ENCODE measurements at regions not wholly inside any gene's neighbourhood (a gene's known extent, or its start where the extent isn't known, plus 50 kb on each side); places are given as distances from the start of the nearest gene placed in this dataset.

GRCh38 chr1:76764638-76765454, 102.4 kb upstream of the ST6GALNAC5 start:
- peak; percentile 67 for DNase-seq (ENCODE audit: low spot score)

- no peak for DNase-seq (ENCODE audit: low spot score)
Observed at GRCh38 chr1:76766381-76766780, 100.9 kb upstream of the ST6GALNAC5 start.

DNA sequence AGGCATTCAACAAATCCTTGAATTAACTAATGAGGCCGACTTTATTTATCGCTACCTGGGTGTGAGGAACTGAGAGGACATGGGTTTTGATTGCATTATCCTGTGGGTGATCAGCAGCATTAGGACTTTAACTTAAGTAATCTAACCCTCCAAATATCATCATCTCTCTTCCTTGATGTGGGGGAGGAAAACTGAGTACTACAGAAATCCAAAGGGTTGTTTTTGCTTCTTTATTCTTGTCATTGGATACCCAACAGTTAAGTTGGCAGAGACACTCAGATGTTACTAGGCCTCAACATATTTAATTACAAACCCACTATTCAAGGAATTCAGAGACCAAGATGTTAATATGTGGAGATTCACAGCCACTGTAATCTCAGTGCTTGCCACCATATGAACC, 97.4 kb upstream of the ST6GALNAC5 start:
- no peak for DNase-seq (ENCODE audit: low spot score)

GRCh38 chr1:76770979-76771378, 96.3 kb upstream of the ST6GALNAC5 start:
- DNase-seq (ENCODE audit: low spot score) = no peak

- DNase-seq (ENCODE audit: low spot score) = no peak
Observed at GRCh38 chr1:76781447-76781846, 85.8 kb upstream of the ST6GALNAC5 start.

DNA sequence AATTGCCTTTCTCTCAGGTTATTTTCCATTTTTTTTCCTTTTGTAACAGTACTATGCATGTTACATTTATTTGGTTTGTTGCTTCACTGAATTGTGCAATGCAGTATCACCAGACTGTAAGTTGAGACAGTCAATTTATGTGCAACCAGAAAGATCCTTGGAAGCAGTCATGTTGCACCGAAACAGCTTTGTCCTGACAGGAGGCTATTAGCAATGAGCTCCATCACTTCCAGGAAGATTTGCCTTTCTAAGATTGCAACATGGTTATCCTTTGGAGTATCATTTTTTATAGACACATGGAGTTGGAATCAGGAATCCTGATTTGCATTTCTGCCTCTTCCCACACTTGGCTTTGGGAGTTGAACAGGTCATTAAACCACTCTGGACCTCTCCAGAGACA, 84.5 kb upstream of the ST6GALNAC5 start:
- no peak for DNase-seq (ENCODE audit: low spot score)

DNA sequence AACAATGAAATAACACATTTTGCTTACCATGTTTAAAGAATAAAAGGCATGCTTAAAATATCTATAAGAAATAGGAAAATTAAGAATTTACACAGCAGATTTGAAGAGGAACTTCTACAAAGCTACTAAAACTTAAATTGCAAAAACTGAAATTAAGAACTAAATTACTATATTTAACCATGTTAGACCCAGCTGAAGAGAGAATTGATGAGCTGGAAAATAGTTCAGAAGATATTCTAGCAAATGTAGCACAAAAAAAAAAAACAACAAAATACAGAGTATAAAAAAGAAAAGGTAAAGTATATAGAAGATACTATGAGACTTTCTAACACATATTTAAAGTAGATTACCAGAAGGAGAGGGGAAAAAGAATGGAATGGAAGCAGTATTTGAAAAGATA, 82.8 kb upstream of the ST6GALNAC5 start:
- no peak for DNase-seq (ENCODE audit: low spot score)

- DNase-seq (ENCODE audit: low spot score) = no peak
Observed at GRCh38 chr1:76786222-76786621, 81.1 kb upstream of the ST6GALNAC5 start.

DNA sequence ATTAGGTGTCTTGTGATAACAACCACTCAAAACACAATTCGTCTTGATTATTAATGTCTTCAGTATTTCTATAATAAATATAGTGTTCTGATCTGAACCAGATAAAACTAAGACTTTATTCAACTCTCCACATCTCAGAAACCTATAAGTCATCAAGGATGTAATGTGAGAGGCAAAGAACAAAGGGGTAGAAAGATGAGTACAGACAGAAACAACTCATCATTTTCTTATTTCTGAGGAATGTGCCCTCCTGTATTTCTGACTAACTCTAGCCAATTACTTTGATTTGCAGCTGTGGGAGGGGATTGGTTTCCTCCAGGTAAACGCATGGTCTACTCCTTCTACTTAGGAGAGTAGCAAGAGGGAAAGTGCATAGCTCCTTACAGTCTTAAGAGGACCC, 73.7 kb upstream of the ST6GALNAC5 start:
- DNase-seq (ENCODE audit: low spot score) = no peak

GRCh38 chr1:76799700-76800099, 67.6 kb upstream of the ST6GALNAC5 start:
- DNase-seq (ENCODE audit: low spot score) = no peak

DNA sequence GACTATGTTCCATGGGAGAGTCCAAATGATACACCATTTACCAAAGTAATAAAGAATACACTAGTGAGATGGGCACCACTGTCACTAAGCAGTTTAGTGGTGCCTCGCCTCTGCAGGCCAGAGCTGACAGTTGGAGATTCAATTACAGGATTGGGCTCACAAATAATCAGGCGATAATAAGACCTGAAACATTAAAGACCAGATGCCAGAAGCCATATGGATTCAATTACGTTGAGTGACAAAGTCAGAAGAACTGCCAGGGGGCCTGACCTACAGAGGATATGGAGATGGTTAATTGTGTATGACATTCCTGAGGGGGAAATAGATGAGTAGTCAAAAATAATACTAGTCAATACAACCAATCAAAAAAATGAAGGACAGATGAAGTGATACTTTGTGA, 65.2 kb upstream of the ST6GALNAC5 start:
- DNase-seq (ENCODE audit: low spot score) = no peak

DNA sequence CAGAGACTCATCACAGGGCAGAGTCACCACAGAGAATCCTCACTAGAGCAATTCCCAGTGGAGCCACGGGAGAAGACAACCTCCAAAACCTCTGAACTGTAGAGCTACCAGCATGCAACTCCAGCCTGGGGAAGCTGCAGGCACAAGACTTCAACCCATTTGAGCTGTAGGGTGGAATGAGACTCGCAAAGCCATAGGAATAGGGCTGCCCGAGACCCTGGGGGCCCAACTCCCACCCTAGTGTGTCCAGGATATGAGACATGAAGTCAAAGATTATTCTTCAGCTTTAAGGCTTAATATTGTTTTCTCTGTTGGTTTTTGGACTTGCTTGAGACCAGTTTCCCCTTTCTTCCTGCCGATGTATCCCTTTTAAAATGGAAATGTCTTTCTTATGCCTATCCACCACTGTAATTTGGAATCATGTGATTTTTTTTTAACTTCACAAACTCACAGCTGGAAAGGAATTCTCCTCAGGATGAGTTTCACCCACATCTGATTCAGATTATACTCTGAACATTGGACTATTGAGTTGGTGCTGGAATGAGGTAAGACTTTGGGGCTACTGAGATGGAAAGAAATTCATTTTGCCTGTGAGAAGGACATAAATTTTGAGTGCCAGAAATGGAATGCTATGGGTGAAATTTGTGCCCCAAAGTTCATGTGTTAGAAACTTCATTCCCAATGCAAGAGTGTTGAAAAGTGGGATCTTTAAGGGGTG, 59.6 kb upstream of the ST6GALNAC5 start:
- no peak for DNase-seq (ENCODE audit: low spot score)
